GM21360 (cell line): ENCODE measurements at regions not wholly inside any gene's neighbourhood (a gene's known extent, or its start where the extent isn't known, plus 50 kb on each side); places are given as distances from the start of the nearest gene placed in this dataset.

Experiments used
- ATAC-seq: cut with Tn5 transposase; IDR thresholded peaks from one replicate; pipeline ENCODE4 v1.9.1; 2021; ENCODE audit warnings: mild to moderate bottlenecking, moderate library complexity; ENCODE audit not compliant: unreplicated experiment

GRCh38 chr4:41865306-41865980, 69.8 kb upstream of the TMEM33 start:
- ATAC-seq: no peak

- no peak for ATAC-seq
Measured at GRCh38 chr4:41859087-41859486, 76.1 kb upstream of the TMEM33 start.

- ATAC-seq: no peak
Measured at GRCh38 chr4:41857226-41857641, 78.0 kb upstream of the TMEM33 start.

- no peak for ATAC-seq
Measured at GRCh38 chr4:41856797-41857196, 78.4 kb upstream of the TMEM33 start.

- no peak for ATAC-seq
Measured at GRCh38 chr4:41853973-41854372, 81.3 kb upstream of the TMEM33 start.

GRCh38 chr4:41852229-41852628, 83.0 kb upstream of the TMEM33 start:
- no peak for ATAC-seq

- no peak for ATAC-seq
Measured at GRCh38 chr4:41851621-41852020, 83.6 kb upstream of the TMEM33 start.

GRCh38 chr4:41844327-41844726, 90.9 kb upstream of the TMEM33 start:
- ATAC-seq: no peak

- ATAC-seq: no peak
Measured at GRCh38 chr4:41839916-41840854, 91.7 kb upstream of the PHOX2B start.

GRCh38 chr4:41838590-41838989, 90.1 kb upstream of the PHOX2B start:
- no peak for ATAC-seq

GRCh38 chr4:41835321-41835995, 86.9 kb upstream of the PHOX2B start:
- no peak for ATAC-seq

- ATAC-seq: no peak
Measured at GRCh38 chr4:41832961-41833360, 84.4 kb upstream of the PHOX2B start.

- ATAC-seq: no peak
Measured at GRCh38 chr4:41822325-41822724, 73.8 kb upstream of the PHOX2B start.

GRCh38 chr4:41820473-41820872, 71.9 kb upstream of the PHOX2B start:
- ATAC-seq: no peak

- no peak for ATAC-seq
Measured at GRCh38 chr4:41819621-41820020, 71.1 kb upstream of the PHOX2B start.

- ATAC-seq: no peak
Measured at GRCh38 chr4:41815473-41815872, 66.9 kb upstream of the PHOX2B start.

- ATAC-seq: no peak
Measured at GRCh38 chr4:41814565-41814964, 66.0 kb upstream of the PHOX2B start.

GRCh38 chr4:41806807-41807206, 58.3 kb upstream of the PHOX2B start:
- no peak for ATAC-seq

GRCh38 chr4:41802590-41802989, 54.1 kb upstream of the PHOX2B start:
- no peak for ATAC-seq

- no peak for ATAC-seq
Measured at GRCh38 chr4:41799126-41799525, 50.6 kb upstream of the PHOX2B start.
